NCI-H1105 (cell line): ENCODE measurements at regions not wholly inside any gene's neighbourhood (a gene's known extent, or its start where the extent isn't known, plus 50 kb on each side); places are given as distances from the start of the nearest gene placed in this dataset.

Source experiments
- DNase-seq: peaks from one replicate; lab custom pipeline; 2025; lab: John Stamatoyannopoulos, UW

- DNase-seq: no peak
Observed at GRCh38 chr2:204228169-204228886, 291.8 kb downstream of the ICOS start.

GRCh38 chr2:204234248-204234647 is 297.7 kb downstream of the ICOS start:
- DNase-seq: no peak

- no peak for DNase-seq
Observed at GRCh38 chr2:204234879-204235278, 298.3 kb downstream of the ICOS start.

GRCh38 chr2:204237416-204237815 is 300.9 kb downstream of the ICOS start:
- DNase-seq: no peak

GRCh38 chr2:204239411-204240165 is 303.0 kb downstream of the ICOS start:
- no peak for DNase-seq

- no peak for DNase-seq
Observed at GRCh38 chr2:204240961-204241360, 304.3 kb upstream of the PARD3B start.

GRCh38 chr2:204249437-204249836 is 295.8 kb upstream of the PARD3B start:
- DNase-seq: no peak

GRCh38 chr2:204250692-204251091 is 294.6 kb upstream of the PARD3B start:
- DNase-seq: no peak

GRCh38 chr2:204251158-204251997 is 293.9 kb upstream of the PARD3B start:
- DNase-seq: no peak

- no peak for DNase-seq
Observed at GRCh38 chr2:204251998-204252376, 293.3 kb upstream of the PARD3B start.

- DNase-seq: no peak
Observed at GRCh38 chr2:204255071-204255470, 290.2 kb upstream of the PARD3B start.

GRCh38 chr2:204255526-204255925 is 289.7 kb upstream of the PARD3B start:
- DNase-seq: no peak

- DNase-seq: no peak
Observed at GRCh38 chr2:204257781-204258180, 287.5 kb upstream of the PARD3B start.

GRCh38 chr2:204258890-204259289 is 286.4 kb upstream of the PARD3B start:
- DNase-seq: no peak

- DNase-seq: peak; percentile 59
Observed at GRCh38 chr2:204260162-204260877, 285.0 kb upstream of the PARD3B start.

- DNase-seq: no peak
Observed at GRCh38 chr2:204260901-204261300, 284.4 kb upstream of the PARD3B start.

- no peak for DNase-seq
Observed at GRCh38 chr2:204261846-204262245, 283.4 kb upstream of the PARD3B start.

GRCh38 chr2:204264085-204264553 is 281.2 kb upstream of the PARD3B start:
- peak; percentile 53 for DNase-seq

GRCh38 chr2:204264621-204265140 is 280.6 kb upstream of the PARD3B start:
- peak; percentile 51 for DNase-seq

- DNase-seq: peak; percentile 70
Observed at GRCh38 chr2:204265681-204266181, 279.5 kb upstream of the PARD3B start.

GRCh38 chr2:204268458-204268857 is 276.8 kb upstream of the PARD3B start:
- no peak for DNase-seq
